Activated CD4-positive, alpha-beta T cell treated with anti-CD3 and anti-CD28 coated beads, Interleukin-2, amount 10 ng/mL, durations not matched to agents 24 days and 14 days (primary cell): ENCODE measurements at regions not wholly inside any gene's neighbourhood (a gene's known extent, or its start where the extent isn't known, plus 50 kb on each side); places are given as distances from the start of the nearest gene placed in this dataset.
"Not testable (repeated sequence)": the region's sequence is repeated elsewhere in the genome, so short reads cannot be mapped to it uniquely, and the experiment has no call there.

ENCODE experiments used
- DNase-seq: peaks from one replicate; pipeline ENCODE4 v3.0.0; 2022
- H3K27ac Mint-ChIP-seq: one replicate; pipeline ENCODE4 v1.8.0; 2022; ENCODE audit warnings: mild to moderate bottlenecking, mixed read lengths
- H3K27me3 Mint-ChIP-seq: one replicate; pipeline ENCODE4 v1.8.0; 2022; ENCODE audit warnings: mixed read lengths
- H3K36me3 Mint-ChIP-seq: one replicate; pipeline ENCODE4 v1.8.0; 2022; ENCODE audit warnings: low read depth, mild to moderate bottlenecking, mixed read lengths
- H3K4me1 Mint-ChIP-seq: one replicate; pipeline ENCODE4 v1.8.0; 2021; ENCODE audit warnings: mixed read lengths
- H3K4me3 Mint-ChIP-seq: one replicate; pipeline ENCODE4 v1.8.0; 2022; ENCODE audit warnings: mild to moderate bottlenecking, moderate library complexity, mixed read lengths
- H3K9me3 Mint-ChIP-seq: one replicate; pipeline ENCODE4 v1.8.0; 2021; ENCODE audit warnings: mixed read lengths
- intact Hi-C: fragments of 100-400 bp; cut with micrococcal nuclease; formaldehyde crosslinking; loops from one replicate; pipeline ENCODE4 v1.15.1; 2023

DNA sequence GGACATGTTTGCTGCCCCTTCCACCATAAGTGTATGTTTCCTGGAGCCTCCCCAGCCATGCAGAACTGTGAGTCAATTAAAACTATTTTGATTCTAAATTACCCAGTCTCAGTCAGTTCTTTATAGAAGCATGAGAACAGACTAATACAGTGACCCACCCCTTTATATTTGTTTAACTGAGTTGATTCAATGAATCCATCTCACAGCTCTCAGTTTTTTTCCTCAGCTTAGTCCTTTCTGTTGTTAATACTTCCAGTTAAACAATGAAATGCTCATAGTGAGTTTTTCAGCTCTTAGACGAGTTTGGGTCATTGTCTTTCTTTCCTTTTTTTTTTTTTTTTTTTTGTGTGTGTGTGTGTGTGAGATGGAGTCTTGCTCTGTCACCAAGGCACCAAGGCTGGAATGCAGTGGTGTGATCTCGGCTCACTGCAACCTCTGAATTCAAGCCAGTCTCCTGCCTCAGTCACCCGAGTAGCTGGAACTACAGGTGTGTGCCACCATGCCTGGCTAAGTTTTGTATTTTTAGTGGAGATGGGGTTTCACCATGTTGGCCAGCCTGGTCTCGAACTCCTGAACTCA lies 627.4 kb downstream of the SPATA31A7 start:
- H3K27me3 Mint-ChIP-seq, H3K4me1 Mint-ChIP-seq, DNase-seq, H3K4me3 Mint-ChIP-seq, H3K27ac Mint-ChIP-seq, H3K36me3 Mint-ChIP-seq, intact Hi-C loops, H3K9me3 Mint-ChIP-seq: not testable (repeated sequence)

DNA sequence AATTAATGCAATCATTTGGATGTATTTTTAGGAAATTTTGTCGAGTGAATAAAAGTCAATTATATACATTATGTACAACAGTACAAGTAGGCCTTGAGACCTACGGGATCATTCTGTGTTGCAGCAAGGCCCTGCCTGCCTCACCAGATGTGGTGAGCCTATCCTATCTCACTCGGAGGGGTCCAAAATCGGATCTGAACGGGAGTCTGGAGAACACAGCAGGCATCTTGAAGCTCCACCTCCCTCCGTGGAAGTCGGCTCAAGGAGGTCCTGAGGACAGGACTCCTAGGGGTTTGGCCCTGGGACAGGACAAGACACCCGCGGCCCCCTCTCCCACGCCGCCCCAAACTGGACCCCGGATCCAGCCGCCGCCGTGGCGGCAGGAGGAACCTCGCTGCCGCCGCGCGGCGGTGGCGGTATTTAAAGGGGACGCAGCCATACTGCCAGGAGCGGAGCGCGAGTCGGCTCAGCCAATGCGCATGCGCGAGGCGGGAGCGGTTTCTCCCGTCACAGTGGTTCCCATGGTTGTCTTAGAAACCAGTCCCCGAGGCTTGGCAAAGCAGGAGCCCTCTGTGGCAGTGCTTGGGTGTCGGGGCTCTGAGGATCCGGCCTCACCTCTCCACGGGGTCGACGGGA lies 663.9 kb downstream of the SPATA31A7 start:
- H3K27me3 Mint-ChIP-seq, H3K9me3 Mint-ChIP-seq, H3K36me3 Mint-ChIP-seq: not testable (repeated sequence)

GRCh38 chr9:61854260-61854640 lies 664.4 kb downstream of the SPATA31A7 start:
- H3K27me3 Mint-ChIP-seq, H3K9me3 Mint-ChIP-seq, H3K4me1 Mint-ChIP-seq: not testable (repeated sequence)

More for the DNA sequence above, 663.9 kb downstream of the SPATA31A7 start:
- H3K27ac Mint-ChIP-seq, H3K4me3 Mint-ChIP-seq, intact Hi-C loops, H3K4me1 Mint-ChIP-seq: not testable (repeated sequence)
- peak; percentile 97 for DNase-seq

DNA sequence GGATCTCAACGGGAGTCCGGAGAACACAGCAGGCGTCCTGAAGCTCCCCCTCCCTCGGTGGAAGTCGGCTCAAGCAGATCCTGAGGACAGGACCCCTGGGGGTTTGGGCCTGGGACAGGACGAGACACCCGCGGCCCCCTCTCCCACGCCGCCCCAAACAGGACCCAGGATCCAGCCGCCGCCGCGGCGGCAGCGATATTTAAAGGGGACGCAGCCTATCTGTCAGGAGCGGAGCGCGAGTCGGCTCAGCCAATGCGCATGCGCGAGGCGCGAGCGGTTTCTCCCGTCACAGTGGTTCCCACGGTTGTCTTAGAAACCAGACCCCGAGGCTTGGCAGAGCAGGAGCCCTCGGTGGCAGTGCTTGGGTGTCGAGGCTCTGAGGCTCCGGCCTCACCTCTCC lies 666.4 kb downstream of the SPATA31A7 start:
- intact Hi-C loops, H3K27me3 Mint-ChIP-seq, H3K27ac Mint-ChIP-seq: not testable (repeated sequence)

More at GRCh38 chr9:61854260-61854640, 664.4 kb downstream of the SPATA31A7 start:
- DNase-seq: peak; percentile 67
- H3K36me3 Mint-ChIP-seq, intact Hi-C loops: not testable (repeated sequence)
- Mint-ChIP-seq H3K27ac (peak overlapping the region; percentile 48), H3K4me3 (peak overlapping the region; percentile 59)

DNA sequence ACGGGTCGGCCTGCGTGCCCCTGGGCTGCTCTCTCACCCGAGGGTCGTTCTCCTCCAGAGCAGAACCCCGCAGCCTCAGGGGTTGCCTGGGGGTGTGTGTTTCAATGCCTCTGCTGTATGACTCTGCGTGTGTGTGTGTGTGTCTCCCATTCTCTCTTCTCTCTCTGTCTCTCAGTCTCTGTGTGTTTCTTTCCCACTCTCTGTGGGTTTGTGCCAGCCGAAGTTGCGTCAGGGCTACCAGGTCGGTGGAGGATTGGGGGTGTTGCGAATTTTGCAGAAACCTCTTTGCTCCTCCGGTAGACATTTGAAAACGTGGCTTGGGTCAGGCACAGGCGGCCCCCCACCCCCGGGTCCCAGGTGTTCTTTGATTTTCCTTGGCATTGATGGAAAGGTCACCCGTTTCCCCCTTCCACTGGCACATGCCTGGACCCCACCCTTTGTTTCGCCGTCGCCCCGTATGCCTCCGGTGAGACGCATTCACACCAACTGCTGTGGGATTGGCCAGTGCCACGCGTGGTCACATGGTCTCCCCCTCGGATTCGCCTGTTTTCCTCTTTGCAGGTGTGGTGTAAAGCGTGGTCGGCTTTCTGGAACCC lies 667.1 kb downstream of the SPATA31A7 start:
- H3K4me3 Mint-ChIP-seq, H3K27ac Mint-ChIP-seq, H3K4me1 Mint-ChIP-seq, H3K27me3 Mint-ChIP-seq, H3K36me3 Mint-ChIP-seq, intact Hi-C loops, H3K9me3 Mint-ChIP-seq: not testable (repeated sequence)
- peak; percentile 64 for DNase-seq

More for the DNA sequence above, 666.4 kb downstream of the SPATA31A7 start:
- not testable (repeated sequence) for H3K4me3 Mint-ChIP-seq, H3K9me3 Mint-ChIP-seq, H3K4me1 Mint-ChIP-seq, DNase-seq, H3K36me3 Mint-ChIP-seq

DNA sequence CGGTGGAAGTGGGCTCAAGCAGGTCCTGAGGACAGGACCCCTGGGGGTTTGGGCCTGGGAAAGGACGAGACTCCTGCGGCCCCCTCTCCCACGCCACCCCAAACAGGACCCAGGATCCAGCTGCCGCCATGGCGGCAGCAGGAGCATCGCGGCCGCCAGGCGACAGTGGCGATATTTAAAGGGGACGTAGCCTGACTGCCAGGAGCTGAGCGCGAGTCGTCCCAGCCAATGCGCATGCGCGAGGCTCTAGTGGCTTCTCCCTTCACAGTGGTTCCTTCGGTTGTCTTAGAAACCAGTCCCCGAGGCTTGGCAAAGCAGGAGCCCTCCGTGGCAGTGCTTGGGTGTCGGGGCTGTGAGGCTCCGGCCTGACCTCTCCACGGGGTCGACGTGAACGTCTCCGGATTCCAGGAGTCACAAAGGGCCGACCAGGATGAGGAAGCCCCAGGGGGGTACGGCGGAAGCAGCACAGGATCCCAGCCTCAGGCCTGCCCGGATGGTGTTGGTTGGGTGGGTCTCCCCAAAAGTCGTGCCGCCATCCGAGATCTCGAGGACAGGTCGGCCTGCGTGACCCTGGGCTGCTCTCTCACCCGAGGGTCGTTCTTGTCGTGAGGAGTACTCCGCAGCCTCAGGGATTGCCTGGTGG lies 668.0 kb downstream of the SPATA31A7 start:
- H3K9me3 Mint-ChIP-seq, H3K36me3 Mint-ChIP-seq, H3K27ac Mint-ChIP-seq, H3K4me3 Mint-ChIP-seq, H3K27me3 Mint-ChIP-seq, intact Hi-C loops, H3K4me1 Mint-ChIP-seq, DNase-seq: not testable (repeated sequence)

GRCh38 chr9:61862431-61862971 lies 672.7 kb downstream of the SPATA31A7 start:
- H3K27ac Mint-ChIP-seq, H3K4me3 Mint-ChIP-seq, intact Hi-C loops, H3K4me1 Mint-ChIP-seq, H3K36me3 Mint-ChIP-seq, H3K27me3 Mint-ChIP-seq, H3K9me3 Mint-ChIP-seq: not testable (repeated sequence)
- DNase-seq: peak; percentile 87

DNA sequence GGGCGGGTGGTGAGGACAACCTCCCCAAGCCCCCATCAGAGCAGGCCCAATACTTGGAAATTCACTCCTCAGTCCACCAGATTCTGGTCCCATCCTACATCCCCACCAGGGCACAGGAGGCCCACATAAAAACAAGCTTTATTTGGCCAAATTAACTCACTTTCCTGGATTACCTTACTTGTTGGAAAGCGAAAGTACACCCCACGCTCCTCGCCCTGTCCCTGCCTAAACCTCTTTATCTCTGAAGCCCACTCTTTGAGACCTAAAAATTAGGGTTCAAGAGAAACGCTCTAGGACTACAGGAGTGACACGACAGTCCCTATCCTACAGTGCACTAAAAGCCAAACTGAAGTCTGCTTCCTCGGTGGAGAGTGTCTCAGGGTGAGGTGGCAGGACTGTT lies 674.6 kb downstream of the SPATA31A7 start:
- H3K27me3 Mint-ChIP-seq, H3K4me3 Mint-ChIP-seq, H3K27ac Mint-ChIP-seq, H3K4me1 Mint-ChIP-seq, H3K36me3 Mint-ChIP-seq, H3K9me3 Mint-ChIP-seq, intact Hi-C loops: not testable (repeated sequence)
- peak; percentile 52 for DNase-seq

DNA sequence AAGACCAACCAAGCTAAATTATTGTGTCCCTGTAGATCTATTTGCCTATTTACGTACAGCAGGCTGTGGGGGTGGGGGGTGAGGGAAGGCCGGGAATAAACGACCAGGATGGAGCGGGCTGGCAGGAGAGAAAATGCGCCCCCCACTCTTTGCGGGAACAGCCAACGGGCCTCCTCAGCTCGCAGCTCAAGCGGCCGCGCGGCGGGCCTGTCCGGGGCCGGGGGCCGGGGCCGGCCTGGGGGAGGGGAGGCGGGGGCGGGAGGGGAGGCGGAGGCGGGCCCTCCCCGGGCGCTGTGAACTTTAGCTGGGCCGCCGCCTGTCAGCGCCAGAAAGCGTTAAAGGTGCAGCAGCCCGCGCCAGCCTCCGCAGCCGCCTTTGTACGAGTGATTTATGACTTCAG lies 679.1 kb downstream of the SPATA31A7 start:
- H3K36me3 Mint-ChIP-seq, H3K9me3 Mint-ChIP-seq, H3K4me3 Mint-ChIP-seq, H3K27ac Mint-ChIP-seq, intact Hi-C loops, H3K27me3 Mint-ChIP-seq, H3K4me1 Mint-ChIP-seq, DNase-seq: not testable (repeated sequence)

GRCh38 chr9:61872329-61872728 lies 682.5 kb downstream of the SPATA31A7 start:
- H3K36me3 Mint-ChIP-seq, H3K27me3 Mint-ChIP-seq, H3K9me3 Mint-ChIP-seq, intact Hi-C loops, DNase-seq, H3K27ac Mint-ChIP-seq, H3K4me3 Mint-ChIP-seq, H3K4me1 Mint-ChIP-seq: not testable (repeated sequence)
